ENCODE measurements at regions not wholly inside any gene's neighbourhood (a gene's known extent, or its start where the extent isn't known, plus 50 kb on each side); places are given as distances from the start of the nearest gene placed in this dataset.

DNA sequence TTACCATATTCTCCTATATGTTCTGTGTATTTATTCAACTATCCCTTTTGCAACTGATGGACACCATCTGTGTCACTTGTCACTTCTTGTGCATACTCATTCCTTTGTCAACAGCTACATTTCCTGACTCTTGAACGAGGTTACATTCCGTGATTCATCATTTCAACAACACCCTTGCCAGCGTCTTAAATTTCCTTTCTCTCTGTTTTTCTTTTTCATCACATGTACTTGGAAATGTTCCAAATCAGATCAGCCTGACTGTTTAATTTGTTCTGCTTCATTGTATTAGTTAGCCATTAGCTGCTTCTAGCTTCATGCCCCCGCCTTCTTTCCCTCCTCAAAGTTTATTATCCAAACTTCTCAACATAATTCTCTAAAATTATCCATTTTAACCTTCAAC lies 173.0 kb downstream of the ADGRL4 start:
- TF ChIP-seq EP300 (IDR thresholded peaks at IDR 0.05): no peak
- TF ChIP-seq, protein P1, sequence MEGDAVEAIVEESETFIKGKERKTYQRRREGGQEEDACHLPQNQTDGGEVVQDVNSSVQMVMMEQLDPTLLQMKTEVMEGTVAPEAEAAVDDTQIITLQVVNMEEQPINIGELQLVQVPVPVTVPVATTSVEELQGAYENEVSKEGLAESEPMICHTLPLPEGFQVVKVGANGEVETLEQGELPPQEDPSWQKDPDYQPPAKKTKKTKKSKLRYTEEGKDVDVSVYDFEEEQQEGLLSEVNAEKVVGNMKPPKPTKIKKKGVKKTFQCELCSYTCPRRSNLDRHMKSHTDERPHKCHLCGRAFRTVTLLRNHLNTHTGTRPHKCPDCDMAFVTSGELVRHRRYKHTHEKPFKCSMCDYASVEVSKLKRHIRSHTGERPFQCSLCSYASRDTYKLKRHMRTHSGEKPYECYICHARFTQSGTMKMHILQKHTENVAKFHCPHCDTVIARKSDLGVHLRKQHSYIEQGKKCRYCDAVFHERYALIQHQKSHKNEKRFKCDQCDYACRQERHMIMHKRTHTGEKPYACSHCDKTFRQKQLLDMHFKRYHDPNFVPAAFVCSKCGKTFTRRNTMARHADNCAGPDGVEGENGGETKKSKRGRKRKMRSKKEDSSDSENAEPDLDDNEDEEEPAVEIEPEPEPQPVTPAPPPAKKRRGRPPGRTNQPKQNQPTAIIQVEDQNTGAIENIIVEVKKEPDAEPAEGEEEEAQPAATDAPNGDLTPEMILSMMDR (IDR thresholded peaks at IDR 0.05): no peak
